Heart left ventricle (tissue), 13 donors: ENCODE measurements at regions not wholly inside any gene's neighbourhood (a gene's known extent, or its start where the extent isn't known, plus 50 kb on each side); places are given as distances from the start of the nearest gene placed in this dataset.

Experiments
- CTCF ChIP-seq, 12 donors: fragments of 200-600 bp; sonication (generic) in 4 of 12; IDR thresholded peaks; one replicate each; pipeline versions ENCODE4 v1.5.0 to v1.8.0; 2018 to 2022; ENCODE audit warnings: antibody characterized with exemption in 12 of 12, mild to moderate bottlenecking in 5 of 12
- POLR2A ChIP-seq, 2 donors: fragments of 450-650 bp; IDR thresholded peaks; one replicate each; pipeline ENCODE4 v1.6.1; 2017; ENCODE audit warnings: antibody characterized with exemption in 2 of 2, mild to moderate bottlenecking in 2 of 2, moderate library complexity in 2 of 2
- donor health status: ischemic (EF 13 %, LVEDD 7.1; RV severe dilation, severe dysfunction).
- donor health status: DM: no; HTN: yes; CAD: no.
- donor health status: DM: no; HTN: no; CAD: no.
- donor health status: ischemic (EF 25% LVEDD 6.9; RV normal size, moderate dysfunction).
- donor health status: ischemic (EF 25% LVEDD 5.7; RV mildly dilated, moderate dysfunction).
- donor health status: ischemic (EF 35%, LVEDD 5.7; RV mildly dilated, moderate dysfunction).
- donor health status: nonischemic (EF 11% LVEDD 7.7; RV severe dilation, severe dysfunction).
- donor health status: DM: yes; HTN: yes; CAD: no.
- donor health status: PGD.
- donor health status: ischemic (EF 29% LVEDD 5.4; RV normal size, mild dysfunction).
- donor health status: nonischemic (EF 23%, LVEDD 6.1; RV moderate dilation, normal function).

GRCh38 chr7:155229548-155230168, 68.0 kb upstream of the INSIG1 start:
- TF ChIP-seq POLR2A (IDR thresholded peaks at IDR 0.05): no peak
- no peak for TF ChIP-seq CTCF (IDR thresholded peaks at IDR 0.05)
